H1 (cell line): ENCODE measurements at regions not wholly inside any gene's neighbourhood (a gene's known extent, or its start where the extent isn't known, plus 50 kb on each side); places are given as distances from the start of the nearest gene placed in this dataset.

Experiments
- CTCF ChIA-PET: fragments of 300-600 bp; sonication (Branson Sonifier 250); formaldehyde crosslinking; loops from one replicate; lab custom pipeline; 2021; ENCODE audit not compliant: partially characterized antibody; lab: Charles Lee
- POLR2A ChIA-PET: fragments of 300-600 bp; sonication (Branson Sonifier 250); formaldehyde crosslinking; loops from one replicate; lab custom pipeline; 2021; ENCODE audit warnings: inconsistent platforms; ENCODE audit not compliant: partially characterized antibody; lab: Charles Lee
- DNase-seq, 2 experiments: peaks; one replicate each; pipeline versions ENCODE4 v3.0.0 to v3.0.0-alpha.2; 2010 to 2022; ENCODE audit warnings: low spot score in 2 of 2, low read depth in 1 of 2, mixed read lengths in 1 of 2
- FAIRE-seq: peaks from 2 replicates; lab custom pipeline; 2011; peaks lifted over from hg19 to GRCh38; lab: Jason Lieb, UNC
- H2AFZ ChIP-seq: 2 replicates; pipeline ENCODE4 v1.8.1; 2012; ENCODE audit warnings: low read length, inconsistent platforms
- H2AK5ac ChIP-seq: 2 replicates; pipeline ENCODE4 v1.6.1; 2013; ENCODE audit warnings: low read depth, low read length
- H2BK120ac ChIP-seq: replicated peaks from 2 replicates; pipeline ENCODE3; 2013; ENCODE audit warnings: low read depth, low read length, inconsistent platforms
- H2BK12ac ChIP-seq: 2 replicates; pipeline ENCODE4 v1.6.1; 2013; ENCODE audit warnings: low read depth, low read length
- H2BK15ac ChIP-seq: 2 replicates; pipeline ENCODE4 v1.6.1; 2013; ENCODE audit warnings: low read length
- H2BK20ac ChIP-seq: 2 replicates; pipeline ENCODE4 v1.6.1; 2013; ENCODE audit warnings: low read length
- H2BK5ac ChIP-seq: 2 replicates; pipeline ENCODE4 v1.6.1; 2013; ENCODE audit warnings: low read depth, low read length
- H3K14ac ChIP-seq: 2 replicates; pipeline ENCODE4 v1.6.1; 2013; ENCODE audit warnings: inconsistent platforms; ENCODE audit not compliant: insufficient read length
- H3K18ac ChIP-seq: 2 replicates; pipeline ENCODE4 v1.6.1; 2013; ENCODE audit warnings: low read length; ENCODE audit errors: extremely low read depth
- H3K23ac ChIP-seq: 2 replicates; pipeline ENCODE4 v1.6.1; 2013; ENCODE audit warnings: inconsistent platforms; ENCODE audit not compliant: insufficient read length
- H3K23me2 ChIP-seq: 2 replicates; pipeline ENCODE4 v1.6.1; 2013; ENCODE audit warnings: low read depth, low read length
- H3K27ac ChIP-seq: 2 replicates; pipeline ENCODE4 v1.6.1; 2011; ENCODE audit warnings: low read depth, low read length, inconsistent platforms
- H3K27me3 ChIP-seq, 4 experiments: replicated peaks in 1 of 4; 1 replicate in 1 of 4; 2 replicates in 3 of 4; pipeline versions ENCODE4 v1.6.1 to v1.8.1; 2011 to 2013; ENCODE audit warnings: low read length in 3 of 4, mild to moderate bottlenecking in 3 of 4, inconsistent platforms in 2 of 4, mixed read lengths in 2 of 4, moderate library complexity in 1 of 4; ENCODE audit not compliant: control insufficient read depth in 3 of 4, insufficient read depth in 3 of 4; ENCODE audit errors: extremely low read depth in 1 of 4
- H3K36me3 ChIP-seq, 4 experiments: 2 replicates each; pipeline versions ENCODE4 v1.6.1 to v1.8.1; 2011 to 2013; ENCODE audit warnings: mild to moderate bottlenecking in 4 of 4, low read length in 3 of 4, moderate library complexity in 2 of 4, control low read depth in 1 of 4, inconsistent platforms in 1 of 4; ENCODE audit not compliant: insufficient read depth in 4 of 4, control insufficient read depth in 2 of 4
- H3K4ac ChIP-seq: replicated peaks from 2 replicates; pipeline ENCODE3; 2013; ENCODE audit warnings: low read length, low read depth, mixed read lengths, inconsistent platforms; ENCODE audit not compliant: insufficient read length
- H3K4me1 ChIP-seq, 4 experiments: replicated peaks in 1 of 4; 1 replicate in 1 of 4; 2 replicates in 3 of 4; pipeline versions ENCODE4 v1.6.1 to v1.8.1; 2011 to 2013; ENCODE audit warnings: low read length in 3 of 4, inconsistent platforms in 2 of 4, mixed read lengths in 1 of 4; ENCODE audit not compliant: insufficient read depth in 4 of 4, control insufficient read depth in 3 of 4
- H3K4me2 ChIP-seq, 2 experiments: 2 replicates each; pipeline versions ENCODE4 v1.6.1 to v1.8.1; 2011 to 2013; ENCODE audit warnings: low read depth in 2 of 2, low read length in 2 of 2, control low read depth in 1 of 2, inconsistent platforms in 1 of 2, mild to moderate bottlenecking in 1 of 2; ENCODE audit not compliant: insufficient read depth in 1 of 2
- H3K4me3 ChIP-seq, 4 experiments: fragments of 200-600, 300-600 bp in 1 of 4; sonication (generic), shearing (Covaris generic), sonication (Bioruptor Twin) in 1 of 4; 2 replicates each; pipeline versions ENCODE4 v1.5.1 to v1.8.1; 2011 to 2016; ENCODE audit warnings: low read length in 4 of 4, low read depth in 3 of 4, control low read depth in 2 of 4, inconsistent platforms in 2 of 4, mild to moderate bottlenecking in 2 of 4, mixed read lengths in 1 of 4, moderate library complexity in 1 of 4; ENCODE audit not compliant: insufficient read depth in 2 of 4; ENCODE audit errors: extremely low read depth in 1 of 4
- H3K56ac ChIP-seq: replicated peaks from 2 replicates; pipeline ENCODE3; 2013; ENCODE audit warnings: low read depth, mild to moderate bottlenecking, mixed read lengths, low read length, inconsistent platforms; ENCODE audit not compliant: insufficient read length
- H3K79me1 ChIP-seq: 2 replicates; pipeline ENCODE4 v1.6.1; 2013; ENCODE audit warnings: low read depth, low read length, control low read depth
- H3K79me2 ChIP-seq, 2 experiments: 2 replicates each; pipeline versions ENCODE4 v1.6.1 to v1.8.1; 2012 to 2013; ENCODE audit warnings: low read length in 2 of 2, mild to moderate bottlenecking in 2 of 2, inconsistent platforms in 1 of 2; ENCODE audit not compliant: insufficient read depth in 2 of 2, control insufficient read depth in 1 of 2
- H3K9ac ChIP-seq, 4 experiments: replicated peaks in 1 of 4; 1 replicate in 1 of 4; 2 replicates in 3 of 4; pipeline versions ENCODE4 v1.6.1 to v1.8.1; 2011 to 2013; ENCODE audit warnings: low read depth in 3 of 4, low read length in 3 of 4, control low read depth in 2 of 4, mild to moderate bottlenecking in 2 of 4, moderate library complexity in 2 of 4, inconsistent platforms in 1 of 4; ENCODE audit errors: extremely low read depth in 1 of 4
- H3K9me3 ChIP-seq, 2 experiments: 2 replicates each; pipeline versions ENCODE4 v1.6.1 to v1.8.1; 2012 to 2013; ENCODE audit warnings: mild to moderate bottlenecking in 2 of 2, moderate library complexity in 2 of 2, control low read depth in 1 of 2, inconsistent platforms in 1 of 2, low read depth in 1 of 2, low read length in 1 of 2, mixed read lengths in 1 of 2; ENCODE audit not compliant: insufficient read depth in 2 of 2
- H4K20me1 ChIP-seq, 2 experiments: replicated peaks in 1 of 2; 2 replicates each; pipeline versions ENCODE3 to v1.8.1; 2011 to 2013; ENCODE audit warnings: inconsistent platforms in 2 of 2, low read length in 2 of 2, mild to moderate bottlenecking in 1 of 2; ENCODE audit not compliant: insufficient read depth in 2 of 2, control insufficient read depth in 1 of 2
- H4K5ac ChIP-seq: 2 replicates; pipeline ENCODE4 v1.6.1; 2013; ENCODE audit warnings: low read length, low read depth, mixed read lengths, inconsistent platforms; ENCODE audit not compliant: insufficient read length
- H4K8ac ChIP-seq: 2 replicates; pipeline ENCODE4 v1.8.0; 2013; ENCODE audit warnings: mild to moderate bottlenecking, moderate library complexity, low read length, inconsistent platforms; ENCODE audit not compliant: insufficient read depth; ENCODE audit errors: extremely low read depth
- H4K91ac ChIP-seq: replicated peaks from 2 replicates; pipeline ENCODE3; 2013; ENCODE audit warnings: low read length, mixed read lengths, inconsistent platforms; ENCODE audit not compliant: insufficient read length
- ATF2 ChIP-seq: IDR thresholded peaks from 2 replicates; pipeline ENCODE4 v1.6.1; 2012; ENCODE audit warnings: low read length, inconsistent platforms
- BRCA1 ChIP-seq: IDR thresholded peaks from 2 replicates; pipeline ENCODE4 v1.6.1; 2012; ENCODE audit warnings: low read depth, low read length, improper control_type of control experiment
- CBX5 ChIP-seq: fragments of 300-800, 300-1000 bp; sonication (generic); IDR thresholded peaks from 2 replicates; pipeline ENCODE4 v1.7.1; 2016; ENCODE audit warnings: antibody characterized with exemption, low read length, low read depth
- CEBPB ChIP-seq: IDR thresholded peaks from 2 replicates; pipeline ENCODE4 v1.6.1; 2012; ENCODE audit warnings: low read depth, low read length
- EP300 ChIP-seq, 2 experiments: IDR thresholded peaks; 1 replicate in 1 of 2; 2 replicates in 1 of 2; pipeline ENCODE4 v1.6.1; 2011 to 2012; ENCODE audit warnings: low read depth in 2 of 2, low read length in 2 of 2, mild to moderate bottlenecking in 2 of 2, borderline replicate concordance in 1 of 2, inconsistent platforms in 1 of 2, moderate library complexity in 1 of 2
- MAFK ChIP-seq: IDR thresholded peaks from 2 replicates; pipeline ENCODE4 v1.6.1; 2012; ENCODE audit warnings: low read depth, mild to moderate bottlenecking, improper control_type of control experiment, low read length
- NRF1 ChIP-seq: IDR thresholded peaks from 2 replicates; pipeline ENCODE4 v1.6.1; 2011; ENCODE audit warnings: mild to moderate bottlenecking, low read depth, low read length, improper control_type of control experiment
- PHF8 ChIP-seq: fragments of 200-600 bp; sonication (generic); conservative IDR thresholded peaks from 2 replicates; pipeline ENCODE4 v1.7.1; 2012; ENCODE audit warnings: low read depth, mild to moderate bottlenecking, inconsistent platforms, low read length, moderate library complexity
- POLR2AphosphoS5 ChIP-seq: IDR thresholded peaks from 2 replicates; pipeline ENCODE4 v1.6.1; 2011; ENCODE audit warnings: low read depth, low read length
- POU5F1 ChIP-seq: IDR thresholded peaks from 2 replicates; pipeline ENCODE4 v1.6.1; 2011; ENCODE audit warnings: low read depth, mild to moderate bottlenecking, low read length, moderate library complexity
- SIN3A ChIP-seq, 2 experiments: IDR thresholded peaks in 1 of 2; conservative IDR thresholded peaks in 1 of 2; 2 replicates each; pipeline ENCODE4 v1.6.1; 2011 to 2012; ENCODE audit warnings: low read length in 2 of 2, improper control_type of control experiment in 1 of 2, low read depth in 1 of 2, mild to moderate bottlenecking in 1 of 2
- WGBS, 2 experiments: shearing (Covaris generic) in 1 of 2; methylation state at CpG; one replicate each; pipeline versions ENCODE4 v1.1.6 to v1.1.7; 2013 to 2015; ENCODE audit warnings: low lambda C conversion rate in 2 of 2, mixed read lengths in 2 of 2, inconsistent platforms in 1 of 2, low coverage in 1 of 2, missing lambda C conversion rate in 1 of 2; ENCODE audit not compliant: insufficient replicate concordance in 2 of 2, insufficient coverage in 1 of 2, insufficient read length in 1 of 2; ENCODE audit errors: extremely low coverage in 1 of 2, missing lambda C conversion rate in 1 of 2; 5-methylcytosine and 5-hydroxymethylcytosine counted together

GRCh38 chr3:35335703-35336102 lies 303.6 kb upstream of the ARPP21 start:
- Histone ChIP-seq H3K9ac (no peak overlapping the region), H3K79me2 (no peaks in the 10 kb centered on the region), H2BK12ac (no peak overlapping the region), H2AFZ (no peak overlapping the region), H3K4me1 (no peaks in the 10 kb centered on the region), H2AK5ac (no peak overlapping the region), H3K56ac (no peak overlapping the region), H2BK120ac (no peak overlapping the region), H3K23ac (no peak overlapping the region), H3K27me3 (no peaks in the 10 kb centered on the region), H2BK20ac (no peak overlapping the region), H2BK5ac (no peak overlapping the region), H4K20me1 (no peaks in the 10 kb centered on the region), H3K4ac (no peak overlapping the region), H3K14ac (no peak overlapping the region), H4K8ac (no peak overlapping the region), H3K36me3 (no peaks in the 10 kb centered on the region), H3K18ac (no peak overlapping the region), H3K23me2 (no peaks in the 10 kb centered on the region), H4K91ac (no peak overlapping the region), H3K9me3 (no peaks in the 10 kb centered on the region), H2BK15ac (no peak overlapping the region), H3K4me3 (no peak overlapping the region), H4K5ac (no peak overlapping the region), H3K27ac (no peak overlapping the region), H3K79me1 (no peaks in the 10 kb centered on the region), H3K4me2 (no peak overlapping the region)
- no peak for TF ChIP-seq MAFK
- TF ChIP-seq POLR2AphosphoS5: no peak
- TF ChIP-seq PHF8: no peak
- no peak for TF ChIP-seq BRCA1
- TF ChIP-seq ATF2: no peak
- TF ChIP-seq CBX5: no peak
- TF ChIP-seq NRF1: no peak
- TF ChIP-seq EP300 (IDR thresholded peaks at IDR 0.05; ENCODE audit: borderline replicate concordance in 1 of 2, low read depth in 2 of 2, low read length in 2 of 2): no peak
- TF ChIP-seq POU5F1: no peak
- no peak for TF ChIP-seq CEBPB
- TF ChIP-seq SIN3A (conservative IDR thresholded peaks at IDR 0.05 in 1 of 2, IDR thresholded peaks at IDR 0.05 in 1 of 2; ENCODE audit: low read depth in 1 of 2, low read length in 2 of 2): no peak
- DNase-seq: no peak
- CTCF ChIA-PET: interaction anchor here (0.6 kb wide), 1 partner anchor 201 kb away, joined by 3 read pairs; no protein-coding TSS in a partner anchor
- POLR2A ChIA-PET: no interaction called here
- 95% methylated on average over 3 of the region's 3 CpGs; no CpG with 5 or more reads in 1 of the 2 experiments for WGBS, 2 experiments
- no peak for FAIRE-seq
